ENCODE measurements at regions not wholly inside any gene's neighbourhood (a gene's known extent, or its start where the extent isn't known, plus 50 kb on each side); places are given as distances from the start of the nearest gene placed in this dataset.
"Not testable (repeated sequence)": the region's sequence is repeated elsewhere in the genome, so short reads cannot be mapped to it uniquely, and the experiment has no call there.

DNA sequence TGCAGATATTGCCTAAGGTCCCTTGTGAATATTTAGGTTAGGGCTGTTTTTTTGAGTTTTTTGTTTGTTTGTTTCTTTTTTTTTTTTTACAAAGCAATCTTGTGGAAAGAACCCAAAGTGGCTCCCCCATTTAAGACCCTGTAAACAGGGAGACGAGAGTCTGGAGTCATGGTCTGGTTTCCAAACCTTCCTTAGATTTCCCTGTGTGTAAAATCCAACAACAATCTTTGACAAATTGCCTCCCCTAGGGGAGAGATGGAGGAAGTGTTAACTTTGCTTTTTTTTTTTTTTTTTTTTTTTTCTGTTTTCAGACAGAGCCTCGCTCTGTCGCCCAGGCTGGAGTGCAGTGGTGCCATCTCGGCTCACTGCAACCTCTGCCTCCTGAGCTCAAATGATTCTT is 64.9 kb downstream of the UNC93B1 start:
- not testable (repeated sequence) for TF ChIP-seq POLR2A (IDR thresholded peaks at IDR 0.05; ENCODE audit: low read length); GATA1 (IDR thresholded peaks at IDR 0.05; ENCODE audit: low read depth, low read length)

Measured in erythroblast (primary cell).